Naive thymus-derived CD4-positive, alpha-beta T cell (primary cell): ENCODE measurements at regions not wholly inside any gene's neighbourhood (a gene's known extent, or its start where the extent isn't known, plus 50 kb on each side); places are given as distances from the start of the nearest gene placed in this dataset.

Experiments used
- ATAC-seq: fragments of 150-1000 bp; cut with Tn5 transposase; 2 replicates; pipeline ENCODE4 v1.10.0; 2021; ENCODE audit warnings: mild to moderate bottlenecking, moderate library complexity
- CTCF ChIA-PET: fragments of 350-600 bp; sonication (Branson Sonifier 250); formaldehyde crosslinking; loops from one replicate; lab custom pipeline; 2021; ENCODE audit warnings: antibody characterized with exemption; lab: Charles Lee
- POLR2A ChIA-PET: fragments of 350-600 bp; sonication (Branson Sonifier 250); formaldehyde crosslinking; loops from one replicate; lab custom pipeline; 2021; ENCODE audit warnings: antibody characterized with exemption, inconsistent platforms; lab: Charles Lee
- DNase-seq, 9 donors: peaks; one replicate each; pipeline versions ENCODE4 v3.0.0 to v3.0.0-alpha.2; 2020 to 2022; ENCODE audit warnings: mixed read lengths in 1 of 9
- H3K27ac ChIP-seq: one replicate; pipeline ENCODE4 v1.7.0; 2013; ENCODE audit warnings: mild to moderate bottlenecking, low read depth, low read length, moderate library complexity
- H3K27me3 ChIP-seq, 2 donors: one replicate each; pipeline ENCODE4 v1.7.0; 2013; ENCODE audit warnings: low read length in 2 of 2, mild to moderate bottlenecking in 2 of 2, moderate library complexity in 2 of 2; ENCODE audit not compliant: control insufficient read depth in 2 of 2, insufficient read depth in 2 of 2
- H3K36me3 ChIP-seq, 3 experiments: 1 replicate in 2 of 3; 2 replicates in 1 of 3; pipeline ENCODE4 v1.7.0; 2013; ENCODE audit warnings: low read length in 3 of 3, mild to moderate bottlenecking in 3 of 3, moderate library complexity in 1 of 3; ENCODE audit not compliant: insufficient read depth in 3 of 3, control insufficient read depth in 2 of 3
- H3K4me1 ChIP-seq, 2 donors: one replicate each; pipeline ENCODE4 v1.7.0; 2013; ENCODE audit warnings: low read length in 2 of 2, mild to moderate bottlenecking in 2 of 2, moderate library complexity in 1 of 2; ENCODE audit not compliant: control insufficient read depth in 2 of 2, insufficient read depth in 2 of 2
- H3K4me3 ChIP-seq: 2 replicates; pipeline ENCODE4 v1.7.0; 2013; ENCODE audit warnings: mild to moderate bottlenecking, low read length
- H3K9me3 ChIP-seq, 3 experiments: 1 replicate in 2 of 3; 2 replicates in 1 of 3; pipeline ENCODE4 v1.7.0; 2013; ENCODE audit warnings: low read length in 3 of 3; ENCODE audit not compliant: control insufficient read depth in 2 of 3
- H3K27ac Mint-ChIP-seq, 9 donors: one replicate each; pipeline ENCODE4 v1.8.0; 2020 to 2022; ENCODE audit warnings: mixed read lengths in 9 of 9, mild to moderate bottlenecking in 8 of 9, moderate library complexity in 5 of 9, inconsistent platforms in 2 of 9
- H3K27me3 Mint-ChIP-seq, 5 donors: one replicate each; pipeline ENCODE4 v1.8.0; 2021 to 2022; ENCODE audit warnings: mixed read lengths in 5 of 5, mild to moderate bottlenecking in 1 of 5
- H3K36me3 Mint-ChIP-seq, 5 donors: one replicate each; pipeline ENCODE4 v1.8.0; 2020 to 2022; ENCODE audit warnings: mixed read lengths in 5 of 5, mild to moderate bottlenecking in 3 of 5, inconsistent platforms in 1 of 5
- H3K4me1 Mint-ChIP-seq, 7 donors: one replicate each; pipeline ENCODE4 v1.8.0; 2020 to 2022; ENCODE audit warnings: mixed read lengths in 7 of 7, mild to moderate bottlenecking in 3 of 7, inconsistent platforms in 1 of 7
- H3K4me3 Mint-ChIP-seq, 10 donors: one replicate each; pipeline ENCODE4 v1.8.0; 2020 to 2022; ENCODE audit warnings: mild to moderate bottlenecking in 10 of 10, mixed read lengths in 10 of 10, moderate library complexity in 6 of 10, inconsistent platforms in 2 of 10
- H3K9me3 Mint-ChIP-seq, 11 donors: one replicate each; pipeline ENCODE4 v1.8.0; 2020 to 2022; ENCODE audit warnings: mixed read lengths in 11 of 11, mild to moderate bottlenecking in 4 of 11, inconsistent platforms in 1 of 11, moderate library complexity in 1 of 11
- intact Hi-C, 2 donors: fragments of 100-400 bp; cut with micrococcal nuclease; formaldehyde crosslinking; loops; one replicate each; pipeline ENCODE4 v1.15.1; 2023

GRCh38 chr5:2451100-2451499, 300.4 kb downstream of the IRX2 start:
- H3K27me3 ChIP-seq: no peaks in the 10 kb centered on the region
- intact Hi-C loops: no loop called here
- ChIA-PET POLR2A (no interaction called here), CTCF (no interaction called here)
- H3K27ac Mint-ChIP-seq: no peak overlapping the region
- ATAC-seq (no peak), DNase-seq (no peak)
- H3K4me1 ChIP-seq: no peaks in the 10 kb centered on the region
- H3K27ac ChIP-seq: no peak overlapping the region
- H3K36me3 ChIP-seq: no peaks in the 10 kb centered on the region
- H3K27me3 Mint-ChIP-seq: no peaks in the 10 kb centered on the region
- no peaks in the 10 kb centered on the region for H3K36me3 Mint-ChIP-seq
- H3K4me3 ChIP-seq: no peak overlapping the region
- no peaks in the 10 kb centered on the region for H3K9me3 ChIP-seq
- no peak overlapping the region for H3K4me3 Mint-ChIP-seq
- peaks cover 0 to 7% (median 1%) of the 10 kb centered on the region in 11 donors for H3K9me3 Mint-ChIP-seq
- H3K4me1 Mint-ChIP-seq: no peaks in the 10 kb centered on the region

- Mint-ChIP-seq H3K36me3 (no peaks in the 10 kb centered on the region), H3K4me3 (no peak overlapping the region), H3K9me3 (peaks cover 0 to 7% (median 2%) of the 10 kb centered on the region in 11 donors), H3K27me3 (no peaks in the 10 kb centered on the region), H3K4me1 (no peaks in the 10 kb centered on the region), H3K27ac (no peak overlapping the region)
- POLR2A ChIA-PET: no interaction called here
- DNase-seq (no peak), ATAC-seq (no peak)
- Histone ChIP-seq H3K9me3 (no peaks in the 10 kb centered on the region), H3K27ac (no peak overlapping the region), H3K4me3 (no peak overlapping the region), H3K36me3 (no peaks in the 10 kb centered on the region), H3K27me3 (no peaks in the 10 kb centered on the region), H3K4me1 (no peaks in the 10 kb centered on the region)
- intact Hi-C loops: no loop called here
- CTCF ChIA-PET: no interaction called here
Measured at GRCh38 chr5:2442496-2443354, 308.8 kb downstream of the IRX2 start.

GRCh38 chr5:2441495-2442180, 309.8 kb downstream of the IRX2 start:
- H3K4me3 ChIP-seq: no peak overlapping the region
- no peak overlapping the region for H3K4me3 Mint-ChIP-seq
- no peak for DNase-seq
- no peak overlapping the region for H3K27ac ChIP-seq
- no peaks in the 10 kb centered on the region for H3K27me3 ChIP-seq
- no peaks in the 10 kb centered on the region for H3K4me1 Mint-ChIP-seq
- no peaks in the 10 kb centered on the region for H3K4me1 ChIP-seq
- no peak for ATAC-seq
- POLR2A ChIA-PET: no interaction called here
- no peak overlapping the region for H3K27ac Mint-ChIP-seq
- peaks cover 0 to 2% (median 0%) of the 10 kb centered on the region in 11 donors for H3K9me3 Mint-ChIP-seq
- CTCF ChIA-PET: no interaction called here
- no peaks in the 10 kb centered on the region for H3K27me3 Mint-ChIP-seq
- intact Hi-C loops: no loop called here
- H3K36me3 Mint-ChIP-seq: no peaks in the 10 kb centered on the region
- H3K9me3 ChIP-seq: no peaks in the 10 kb centered on the region
- H3K36me3 ChIP-seq: no peaks in the 10 kb centered on the region

- no peaks in the 10 kb centered on the region for H3K36me3 Mint-ChIP-seq
- intact Hi-C loops: no loop called here
- peaks cover 0 to 1% (median 0%) of the 10 kb centered on the region in 11 donors for H3K9me3 Mint-ChIP-seq
- no peak overlapping the region for H3K4me3 ChIP-seq
- ChIA-PET POLR2A (no interaction called here), CTCF (no interaction called here)
- H3K4me3 Mint-ChIP-seq: no peak overlapping the region
- no peak overlapping the region for H3K27ac ChIP-seq
- H3K27ac Mint-ChIP-seq: no peak overlapping the region
- H3K27me3 Mint-ChIP-seq: peaks cover 0 to 6% (median 0%) of the 10 kb centered on the region in 5 donors
- H3K4me1 ChIP-seq: no peaks in the 10 kb centered on the region
- H3K9me3 ChIP-seq: no peaks in the 10 kb centered on the region
- no peaks in the 10 kb centered on the region for H3K36me3 ChIP-seq
- no peaks in the 10 kb centered on the region for H3K27me3 ChIP-seq
- H3K4me1 Mint-ChIP-seq: no peaks in the 10 kb centered on the region
- DNase-seq (no peak), ATAC-seq (no peak)
Measured at GRCh38 chr5:2439608-2440007, 311.9 kb downstream of the IRX2 start.

GRCh38 chr5:2433086-2433485, 318.4 kb downstream of the IRX2 start:
- ChIA-PET CTCF (no interaction called here), POLR2A (no interaction called here)
- Mint-ChIP-seq H3K27me3 (peaks cover 0 to 22% (median 0%) of the 10 kb centered on the region in 5 donors), H3K9me3 (peaks cover 0 to 12% (median 4%) of the 10 kb centered on the region in 11 donors), H3K4me3 (no peak overlapping the region), H3K36me3 (peaks cover 0 to 3% (median 0%) of the 10 kb centered on the region in 5 donors), H3K27ac (no peak overlapping the region), H3K4me1 (no peaks in the 10 kb centered on the region)
- intact Hi-C loops: no loop called here
- Histone ChIP-seq H3K36me3 (no peaks in the 10 kb centered on the region), H3K27ac (no peak overlapping the region), H3K27me3 (no peaks in the 10 kb centered on the region), H3K9me3 (no peaks in the 10 kb centered on the region), H3K4me1 (no peaks in the 10 kb centered on the region), H3K4me3 (no peak overlapping the region)
- no peak for ATAC-seq
- no peak for DNase-seq

- Mint-ChIP-seq H3K4me1 (no peaks in the 10 kb centered on the region), H3K27ac (no peak overlapping the region), H3K36me3 (peaks cover 0 to 3% (median 0%) of the 10 kb centered on the region in 5 donors), H3K9me3 (peaks cover 0 to 12% (median 4%) of the 10 kb centered on the region in 11 donors), H3K27me3 (peaks cover 0 to 22% (median 0%) of the 10 kb centered on the region in 5 donors), H3K4me3 (no peak overlapping the region)
- Histone ChIP-seq H3K4me1 (no peaks in the 10 kb centered on the region), H3K4me3 (no peak overlapping the region), H3K36me3 (no peaks in the 10 kb centered on the region), H3K27me3 (no peaks in the 10 kb centered on the region), H3K27ac (no peak overlapping the region), H3K9me3 (no peaks in the 10 kb centered on the region)
- ChIA-PET CTCF (no interaction called here), POLR2A (no interaction called here)
- intact Hi-C loops: no loop called here
- no peak for ATAC-seq
- no peak for DNase-seq
Measured at GRCh38 chr5:2432076-2432920, 319.2 kb downstream of the IRX2 start.
